Stimulated activated CD8-positive, alpha-beta memory T cell treated with anti-CD3 and anti-CD28 coated beads, Interleukin-7, amount 100 ng/mL, for 48 hours (primary cell): ENCODE measurements at regions not wholly inside any gene's neighbourhood (a gene's known extent, or its start where the extent isn't known, plus 50 kb on each side); places are given as distances from the start of the nearest gene placed in this dataset.
"Not testable (repeated sequence)": the region's sequence is repeated elsewhere in the genome, so short reads cannot be mapped to it uniquely, and the experiment has no call there.

Experiments
- DNase-seq, 2 donors: peaks; one replicate each; pipeline ENCODE4 v3.0.0-alpha.2; 2020; ENCODE audit warnings: low read depth in 1 of 2; ENCODE audit errors: extremely low read depth in 1 of 2

DNA sequence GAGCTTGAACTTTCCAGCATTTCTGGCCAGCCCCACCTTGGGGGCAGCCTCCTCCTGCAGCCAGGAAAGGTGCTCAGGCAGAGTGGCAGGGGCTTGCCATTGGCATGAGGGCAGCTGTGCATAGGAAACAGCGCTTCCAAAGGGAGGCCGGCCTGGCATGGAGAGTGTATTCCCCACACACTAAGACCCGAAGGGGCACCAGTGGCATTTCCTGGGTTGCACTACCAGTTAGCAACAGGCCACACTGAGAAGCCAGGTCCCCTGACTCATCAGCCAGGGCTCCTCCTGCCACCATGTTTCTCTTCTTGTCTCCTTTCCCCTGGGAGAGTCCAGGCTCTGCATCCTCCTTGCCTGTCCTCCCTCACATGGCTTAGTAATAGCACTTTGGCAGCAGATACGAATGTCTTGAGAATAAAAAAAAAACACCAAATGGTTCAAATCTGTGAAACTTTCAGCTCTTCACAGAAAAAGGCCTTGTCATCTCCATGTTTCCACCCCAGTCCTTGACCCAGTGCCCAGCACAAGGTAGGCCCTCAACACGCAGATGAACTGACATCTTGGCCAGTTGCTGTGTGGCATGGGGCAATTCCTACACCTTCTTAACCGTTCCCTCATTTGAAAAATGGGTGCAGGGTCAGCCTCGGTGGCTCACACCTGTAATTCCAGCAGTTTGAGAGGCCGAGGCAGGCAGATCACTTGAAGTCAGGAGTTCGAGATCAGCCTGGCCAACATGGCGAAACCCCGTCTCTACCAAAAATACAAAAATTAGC lies 180.4 kb downstream of the SMAD6 start:
- no peak for DNase-seq

DNA sequence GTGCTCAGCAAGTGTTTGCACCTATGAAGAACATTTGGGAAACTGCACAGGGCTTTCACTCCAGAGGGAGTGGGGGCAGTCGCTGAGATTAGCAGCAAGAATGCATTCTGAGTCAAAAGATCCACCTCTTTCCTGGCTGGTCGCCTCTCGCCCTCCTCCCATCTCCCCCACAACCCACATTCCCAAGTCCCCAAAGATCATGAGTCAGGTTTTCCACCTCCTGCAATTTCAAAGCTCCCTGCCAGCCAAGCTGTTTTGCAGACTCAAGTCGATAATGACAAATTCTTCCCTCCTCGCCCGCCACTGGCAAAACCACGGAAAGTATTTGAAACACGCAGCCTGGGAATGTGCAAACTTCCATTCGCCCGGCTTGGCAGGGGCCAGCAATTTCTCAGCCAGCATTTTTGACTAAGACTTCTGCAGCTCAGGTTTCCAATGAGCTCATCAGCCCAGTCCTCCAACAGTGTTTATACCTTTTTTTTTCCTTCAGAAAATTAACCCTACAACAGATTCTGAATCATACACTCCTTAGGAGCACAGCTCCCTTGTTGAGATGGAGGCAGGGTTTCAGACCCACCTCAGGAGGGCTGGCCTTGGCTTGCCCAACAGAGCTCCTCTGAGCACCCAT lies 181.4 kb downstream of the SMAD6 start:
- no peak for DNase-seq

DNA sequence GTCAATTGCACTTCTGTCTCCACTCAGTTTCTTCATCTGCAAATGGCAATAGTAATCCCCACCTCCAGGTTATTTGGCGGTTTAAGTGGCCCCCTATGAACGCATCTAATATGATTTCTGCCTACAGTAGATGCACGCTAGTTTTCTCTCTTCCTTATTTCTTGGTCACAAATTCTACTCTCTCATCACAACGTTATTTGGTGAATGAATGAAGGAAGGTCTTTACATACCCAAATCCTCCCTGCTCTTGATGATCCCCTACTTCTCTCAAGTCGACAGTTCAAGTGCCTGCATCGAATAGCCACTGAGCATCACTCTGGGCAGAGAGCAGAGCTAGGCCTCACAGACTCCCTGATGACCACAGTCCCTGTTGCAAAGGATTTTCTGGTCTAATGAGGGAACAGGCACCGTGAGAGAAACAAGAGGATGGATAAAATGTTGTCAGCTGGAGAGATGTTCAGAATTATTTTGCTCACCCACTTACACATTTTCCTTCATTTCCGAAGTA lies 181.2 kb upstream of the SMAD3 start:
- DNase-seq: no peak

DNA sequence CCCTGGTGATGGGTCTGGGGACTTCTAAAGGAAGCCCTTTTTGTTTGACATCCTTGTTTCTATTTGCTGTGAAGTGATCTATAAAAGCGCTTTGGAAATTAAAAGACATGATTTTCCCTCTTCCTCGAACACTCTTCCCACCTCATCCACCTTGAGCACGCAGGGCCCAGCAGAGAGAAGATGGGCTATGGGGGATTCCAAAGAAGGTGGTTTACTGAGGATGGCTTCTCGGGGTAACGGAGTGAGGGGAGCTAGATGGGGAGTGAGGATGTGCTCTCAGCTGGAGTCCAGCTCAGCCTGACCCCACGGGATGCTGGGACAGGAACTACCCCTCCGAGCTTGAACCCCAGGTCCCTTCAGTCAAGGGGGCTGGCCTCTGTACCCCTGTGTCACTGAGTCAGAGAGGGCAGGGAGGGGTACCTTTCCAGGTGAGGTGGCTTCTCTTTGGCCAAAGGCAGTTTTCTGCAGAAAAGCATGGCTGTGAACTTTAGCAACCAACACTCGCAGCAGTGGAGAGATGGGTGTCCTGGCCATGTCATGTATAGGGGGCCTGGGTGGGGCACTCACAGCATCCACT lies 180.7 kb upstream of the SMAD3 start:
- DNase-seq: no peak

DNA sequence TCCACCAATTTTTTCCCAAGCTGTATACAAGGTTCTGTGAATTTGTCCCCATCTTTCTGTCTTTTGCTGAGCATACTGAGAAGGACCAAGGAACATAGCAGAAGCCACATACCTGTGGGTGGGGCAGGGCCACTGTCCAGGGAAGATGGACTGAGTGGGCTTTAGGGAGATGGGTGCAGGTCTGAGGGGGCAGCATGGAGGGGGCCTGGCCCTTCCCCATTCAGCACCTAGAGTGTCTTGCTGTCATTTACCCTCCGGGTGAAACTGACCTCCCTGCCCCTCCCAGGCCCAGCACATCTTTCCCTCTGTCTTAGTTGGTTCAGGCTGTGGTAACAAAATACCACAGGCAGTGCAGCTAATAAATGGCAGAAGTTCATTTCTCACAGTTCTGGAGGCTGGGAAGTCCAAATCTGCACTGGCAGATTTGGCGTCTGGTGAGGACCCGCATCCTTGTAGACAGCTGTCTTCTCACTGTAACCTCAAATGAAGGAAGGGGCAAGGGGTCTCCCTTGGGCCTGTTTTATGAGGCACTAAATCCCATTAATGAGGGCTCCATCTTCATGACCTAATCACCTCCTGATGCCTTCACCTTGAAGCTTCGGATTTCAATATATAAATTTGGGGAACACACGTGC lies 180.0 kb upstream of the SMAD3 start:
- no peak for DNase-seq

DNA sequence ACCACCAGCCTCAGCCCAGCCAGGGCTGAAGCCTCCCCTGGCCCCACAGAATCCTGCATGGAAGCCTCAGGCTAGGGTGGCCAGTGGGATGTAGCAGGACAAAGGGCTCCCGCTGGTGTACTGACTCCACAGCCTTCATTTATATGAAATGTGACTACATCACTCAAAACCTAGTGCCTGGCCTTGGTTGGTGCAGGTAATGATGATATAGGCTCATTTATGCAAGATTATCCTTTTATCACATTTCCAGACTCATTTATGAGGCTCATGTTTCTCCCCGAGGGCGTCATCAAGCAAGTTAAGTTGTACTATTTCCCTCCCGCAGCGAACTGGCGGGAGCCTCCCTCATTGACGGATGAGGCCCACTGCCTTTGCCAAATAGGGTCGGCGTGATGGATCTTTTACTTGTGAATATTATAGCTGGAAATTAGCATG lies 179.1 kb upstream of the SMAD3 start:
- DNase-seq: no peak

DNA sequence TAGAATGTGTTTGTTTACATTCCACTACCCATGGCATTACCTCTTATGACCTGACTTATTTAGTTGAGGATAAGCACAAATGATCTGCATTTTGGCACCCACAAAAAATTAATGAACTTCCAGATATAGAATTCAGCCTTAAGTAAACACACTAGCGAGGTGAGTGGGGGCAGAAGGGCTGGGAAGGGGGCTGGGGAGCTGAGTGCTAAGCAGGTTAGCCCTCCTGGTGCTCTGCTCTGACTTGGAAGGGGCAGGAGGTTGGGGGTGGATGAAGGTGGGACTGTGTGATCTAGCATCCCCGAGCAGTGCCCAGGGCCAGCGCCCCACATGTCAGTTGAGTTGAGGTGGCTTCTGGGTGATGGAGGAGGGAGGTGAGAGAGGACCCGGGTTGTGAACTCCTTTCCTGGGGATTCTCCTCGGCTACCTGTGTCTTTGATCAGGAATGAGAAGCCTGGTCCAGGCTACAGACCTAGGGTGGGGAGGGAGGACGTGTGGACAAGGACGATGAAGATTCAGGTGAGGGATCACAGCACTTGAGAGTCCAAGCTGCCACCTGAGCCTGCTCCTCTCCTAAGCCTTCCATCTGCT lies 178.6 kb upstream of the SMAD3 start:
- no peak for DNase-seq

DNA sequence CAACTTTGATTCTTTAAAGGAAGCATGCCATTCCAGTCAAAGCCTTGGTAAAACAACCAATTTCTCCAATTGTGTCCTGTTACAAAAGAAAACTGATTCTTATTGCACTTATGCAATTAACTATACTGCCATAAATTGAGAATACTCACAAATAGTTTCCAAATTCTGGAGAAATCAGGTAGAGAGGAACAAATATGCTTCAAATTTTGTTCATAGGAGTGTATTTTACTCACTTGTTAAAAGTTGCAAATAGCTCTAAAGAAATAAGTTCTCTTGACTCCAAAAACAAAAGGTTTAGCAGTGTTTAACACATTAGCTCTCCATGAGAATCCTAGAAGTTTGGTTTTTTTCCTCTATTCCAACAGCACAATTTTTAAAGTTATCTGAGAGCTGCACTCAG lies 176.1 kb upstream of the SMAD3 start:
- DNase-seq: not testable (repeated sequence)

DNA sequence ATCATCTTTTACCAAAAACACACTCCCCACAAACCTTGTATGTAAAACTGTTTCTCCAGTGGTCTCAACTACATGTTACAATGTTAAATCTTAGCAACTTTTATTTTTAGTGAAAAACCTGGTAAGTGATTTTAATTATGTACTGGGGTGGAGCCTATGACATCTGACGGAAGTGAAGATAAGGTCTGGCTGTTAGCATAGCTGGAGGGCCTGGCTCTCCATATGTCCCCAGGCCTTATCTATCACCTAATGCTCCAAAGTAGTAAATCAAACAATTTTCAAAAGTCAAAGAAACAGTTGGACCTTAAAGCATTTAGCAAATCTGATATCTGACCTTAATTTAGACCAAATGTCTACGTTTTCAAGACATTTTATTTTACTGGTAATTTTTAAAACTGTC lies 173.6 kb upstream of the SMAD3 start:
- DNase-seq: no peak

DNA sequence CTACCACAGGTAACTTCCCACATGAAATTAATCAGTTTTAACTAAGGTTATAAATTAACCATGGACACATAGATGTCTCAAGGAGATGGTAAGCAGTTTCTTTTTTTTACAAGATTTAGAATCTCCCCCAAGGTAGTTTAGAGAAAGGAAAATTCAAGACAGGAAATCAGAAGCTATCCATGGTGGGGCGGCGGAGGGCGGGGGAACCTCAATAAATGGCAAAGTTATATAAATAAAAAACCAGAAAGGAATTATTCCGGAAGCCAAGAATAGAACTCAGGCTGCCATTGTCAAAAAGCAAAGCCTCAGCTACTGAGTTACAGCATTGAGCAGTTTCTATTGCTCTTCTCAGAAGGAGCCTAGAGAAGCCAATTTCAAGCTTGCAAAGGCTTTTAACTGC lies 172.1 kb upstream of the SMAD3 start:
- no peak for DNase-seq

DNA sequence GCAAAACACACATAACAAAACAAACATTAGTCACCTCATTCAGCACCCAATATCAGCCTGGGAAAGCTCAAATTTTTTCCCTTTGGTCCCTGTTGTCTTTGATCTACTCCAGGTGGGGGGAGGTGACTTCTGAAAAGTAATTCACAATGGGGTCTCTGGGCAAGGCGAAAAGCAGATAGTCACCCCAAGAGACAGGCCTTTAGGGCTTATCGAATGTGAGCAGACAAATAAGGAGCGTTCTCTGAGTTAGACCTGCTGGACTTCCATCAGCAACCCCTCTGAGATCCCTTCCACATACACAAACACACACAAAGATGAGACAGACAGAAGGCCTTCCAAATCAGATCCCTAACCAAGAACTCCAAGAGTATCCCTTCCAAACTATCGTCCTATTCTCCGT lies 171.0 kb upstream of the SMAD3 start:
- DNase-seq: no peak

DNA sequence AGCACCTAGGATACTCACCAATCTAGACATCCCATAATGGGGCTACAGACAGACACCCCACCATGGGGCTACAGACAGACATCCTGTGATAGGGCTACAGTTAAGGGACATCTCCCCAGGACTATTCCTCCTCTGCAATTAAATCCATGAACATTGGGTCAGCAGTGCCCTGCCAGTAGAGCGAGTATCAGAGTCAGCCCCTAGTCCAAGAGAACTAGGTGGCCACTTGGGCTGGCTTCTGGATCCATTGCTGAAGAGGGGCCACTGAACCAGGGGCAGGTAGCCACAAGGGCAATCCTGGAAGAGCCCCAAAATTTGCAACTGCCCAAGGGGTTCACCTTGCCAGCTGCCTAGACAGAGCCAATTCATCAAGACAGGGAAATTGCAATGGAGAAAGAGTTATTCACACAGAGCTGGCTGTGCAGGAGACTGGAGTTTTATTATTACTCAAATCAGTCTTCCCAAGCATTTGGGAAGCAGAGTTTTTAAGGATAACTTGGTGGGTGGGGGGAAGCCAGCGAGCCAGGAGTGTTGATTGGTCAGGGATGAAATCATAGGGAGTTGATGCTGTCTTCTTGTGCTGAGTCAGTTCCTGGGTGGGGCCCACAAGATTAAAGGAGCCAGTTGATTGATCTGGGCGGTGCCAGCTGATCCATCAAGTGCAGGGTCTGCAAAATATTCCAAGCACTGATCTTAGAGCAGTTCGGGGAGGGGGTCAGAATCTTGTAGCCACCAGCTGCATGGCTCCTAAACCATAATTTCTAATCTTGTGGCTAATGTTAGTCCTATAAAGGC lies 170.2 kb upstream of the SMAD3 start:
- no peak for DNase-seq

DNA sequence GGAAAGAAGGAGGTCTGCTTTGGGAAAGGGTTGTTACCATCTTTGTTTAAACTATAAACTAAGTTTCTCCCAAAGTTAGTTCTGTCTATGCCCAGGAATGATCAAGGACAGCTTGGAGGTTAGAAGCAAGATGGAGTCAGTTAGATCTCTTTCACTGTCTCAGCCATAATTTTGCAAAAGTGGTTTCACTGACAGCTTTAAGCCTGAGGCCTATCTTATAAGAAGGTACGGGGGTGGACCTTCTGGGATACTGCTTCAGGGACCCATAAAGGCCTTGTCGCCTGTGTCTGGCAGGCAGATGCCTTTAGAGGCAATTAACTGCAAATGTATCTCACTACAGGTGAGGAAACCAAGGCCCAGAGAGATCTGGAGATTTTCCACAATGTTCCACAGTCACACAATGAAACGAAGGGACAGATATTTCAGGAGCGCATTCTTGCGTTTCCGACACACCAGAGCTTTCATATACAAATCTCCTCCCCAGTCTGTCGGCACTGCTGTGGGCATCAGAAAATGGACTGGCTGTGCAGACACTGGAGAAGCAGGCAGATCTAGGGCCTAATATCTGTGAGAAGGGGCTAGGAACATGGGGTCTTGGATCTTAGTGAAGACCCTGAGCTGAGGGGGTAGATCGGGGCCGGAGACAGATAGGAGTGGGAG lies 169.5 kb upstream of the SMAD3 start:
- DNase-seq: no peak

DNA sequence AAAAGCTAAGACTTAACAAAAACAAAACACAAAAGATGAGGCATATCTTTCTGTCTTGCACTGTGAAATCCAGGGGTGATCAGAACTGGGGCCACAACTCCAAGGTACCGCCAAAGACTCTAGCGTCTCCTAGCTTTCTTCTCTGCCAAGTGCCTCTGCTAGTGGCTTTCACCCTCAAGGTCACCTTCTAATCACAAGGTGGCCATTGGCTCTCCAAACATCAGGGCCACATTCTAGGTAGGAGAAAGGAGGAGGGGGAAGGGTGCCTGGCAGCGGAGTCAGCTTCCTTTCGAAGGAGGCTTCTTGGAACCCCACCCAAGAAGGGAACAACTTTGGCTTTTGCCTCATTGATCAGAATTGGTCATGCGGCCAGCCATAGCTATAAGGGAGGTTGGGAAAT lies 168.8 kb upstream of the SMAD3 start:
- no peak for DNase-seq

DNA sequence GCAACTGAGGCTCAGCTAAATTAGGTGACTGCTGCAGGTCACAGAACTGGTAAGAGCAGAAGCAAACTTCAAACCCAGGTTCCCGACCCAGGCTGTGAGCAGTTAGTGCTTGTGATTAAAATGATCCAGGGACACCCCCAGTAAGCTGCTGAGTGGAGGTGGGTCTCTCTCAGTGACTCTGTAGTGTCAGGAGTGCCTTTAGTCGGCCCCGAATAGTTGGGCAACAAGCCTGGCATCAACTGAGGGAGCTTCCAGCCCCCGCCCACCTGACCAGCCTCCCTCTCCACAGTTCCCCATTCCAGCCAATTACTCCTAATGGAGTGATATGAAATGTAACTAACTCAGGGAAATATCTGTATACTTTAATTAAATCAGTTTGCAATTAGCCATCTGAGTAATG lies 168.0 kb upstream of the SMAD3 start:
- no peak for DNase-seq

DNA sequence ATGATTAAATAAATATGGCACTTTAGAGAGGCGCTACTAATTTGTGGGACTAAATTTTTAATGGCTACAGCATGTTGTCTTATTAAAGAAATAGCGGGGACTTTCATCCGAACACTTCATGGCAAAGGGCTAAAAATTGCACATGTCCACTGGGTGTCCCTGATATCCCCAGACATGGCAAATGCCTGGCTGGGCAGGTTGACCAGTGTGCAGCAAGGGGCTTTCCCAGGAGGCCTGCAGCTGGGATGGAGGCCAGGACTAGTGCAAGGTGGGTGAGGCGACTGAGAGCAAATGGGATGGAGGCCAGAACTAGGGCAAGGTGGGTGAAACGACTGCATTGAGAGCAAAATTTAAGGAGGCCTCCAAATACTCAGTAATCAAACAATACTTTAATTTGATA lies 167.4 kb upstream of the SMAD3 start:
- DNase-seq: no peak

DNA sequence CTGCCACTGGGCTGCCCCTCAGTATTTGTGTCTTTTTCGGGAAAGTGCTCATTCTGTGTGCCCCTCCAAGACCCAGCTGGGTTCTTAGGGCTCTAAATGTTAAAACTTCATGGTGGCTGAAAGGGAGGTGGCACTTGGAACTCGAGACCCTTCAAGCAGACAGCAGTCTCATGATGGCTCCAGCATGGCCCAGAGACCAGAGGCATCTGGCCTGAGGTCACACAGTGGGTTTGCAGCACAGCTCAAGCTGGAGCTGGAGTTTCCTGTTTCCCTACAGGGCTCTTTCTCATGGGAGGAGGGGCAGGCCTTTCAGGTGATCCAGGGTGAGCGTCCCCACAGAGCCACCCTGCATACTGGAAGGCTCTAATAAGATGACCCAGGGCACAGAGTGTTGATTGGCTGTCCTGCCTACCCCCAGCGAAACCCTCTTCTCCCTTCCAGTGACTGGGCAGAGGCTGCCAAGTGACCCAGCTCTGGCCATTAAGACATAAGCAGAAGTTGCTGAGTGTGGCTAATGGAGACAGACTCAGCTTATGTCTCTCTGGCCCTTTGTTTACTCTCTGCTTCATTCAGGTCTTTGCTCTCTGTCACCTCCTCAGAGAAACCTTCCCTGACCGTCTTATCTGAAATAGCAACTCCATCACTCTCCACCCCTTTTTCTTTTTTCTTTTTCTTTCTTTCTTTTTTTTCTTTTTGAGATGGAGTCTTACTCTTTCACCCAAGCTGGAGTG lies 166.6 kb upstream of the SMAD3 start:
- DNase-seq: no peak

DNA sequence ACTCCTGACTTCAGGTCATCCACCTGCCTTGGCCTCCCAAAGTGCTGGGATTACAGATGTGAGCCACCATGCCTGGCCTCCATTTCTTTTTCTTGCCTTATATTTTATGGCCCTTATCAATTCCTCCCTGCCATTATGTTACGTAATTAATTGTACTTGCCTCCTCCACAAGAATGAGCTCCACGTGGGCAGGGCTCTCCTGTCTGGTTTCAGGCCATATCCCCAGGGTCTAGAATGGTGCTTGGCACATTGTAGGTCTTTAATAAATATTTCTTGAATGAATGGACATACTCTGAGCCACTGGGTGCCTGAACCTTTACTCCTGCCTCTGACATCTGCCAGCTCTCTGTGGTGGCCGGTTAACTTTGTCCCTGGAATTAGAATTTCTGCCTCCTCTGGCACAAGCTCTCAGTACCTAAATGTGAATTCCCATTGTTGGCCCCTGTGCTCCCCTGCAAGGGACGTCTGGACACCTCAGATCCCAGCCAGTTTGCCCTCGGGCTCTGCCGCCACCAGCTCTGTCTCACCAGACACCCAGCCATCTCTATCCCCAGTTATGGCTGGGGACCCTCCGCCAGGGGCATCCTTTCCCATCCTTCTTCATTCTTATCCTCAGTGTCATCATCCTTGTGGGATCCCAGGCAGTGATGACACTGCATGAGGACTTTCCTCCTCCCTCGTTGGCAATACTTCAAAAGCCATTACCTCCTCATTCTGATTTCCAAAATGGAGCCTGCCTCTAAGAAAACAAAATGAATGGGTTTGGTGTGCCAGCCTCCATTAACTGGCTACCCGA lies 165.6 kb upstream of the SMAD3 start:
- DNase-seq: no peak
